ENCODE measurements at regions not wholly inside any gene's neighbourhood (a gene's known extent, or its start where the extent isn't known, plus 50 kb on each side); places are given as distances from the start of the nearest gene placed in this dataset.

GRCh38 chr11:27557226-27557625 lies 50.7 kb upstream of the LIN7C start:
- Histone ChIP-seq H3K27ac (ENCODE audit: low read depth, low read length) (no peak overlapping the region), H3K9me3 (ENCODE audit: control insufficient read depth, insufficient read depth, low read length) (no peaks in the 10 kb centered on the region), H3K27me3 (ENCODE audit: control insufficient read depth, insufficient read depth, low read length) (no peaks in the 10 kb centered on the region), H3K4me3 (ENCODE audit: low read depth, low read length) (no peak overlapping the region)
- no peak for TF ChIP-seq CTCF (IDR thresholded peaks at IDR 0.05; ENCODE audit: low read depth, low read length)
- POLR2A ChIA-PET = no interaction called here
- CTCF ChIA-PET = no interaction called here
- DNase-seq (ENCODE audit: low read depth, low spot score) = no peak

Measured in AG04450 (cell line).